Astrocyte (in vitro differentiated cells and primary cell): ENCODE measurements at regions not wholly inside any gene's neighbourhood (a gene's known extent, or its start where the extent isn't known, plus 50 kb on each side); places are given as distances from the start of the nearest gene placed in this dataset.

Experiments used
- DNase-seq: peaks from one replicate; pipeline ENCODE4 v3.0.0-alpha.2; 2010; ENCODE audit warnings: low read depth
- FAIRE-seq: peaks from 2 replicates; lab custom pipeline; 2011; peaks lifted over from hg19 to GRCh38; lab: Jason Lieb, UNC
- H2AFZ ChIP-seq: 2 replicates; pipeline ENCODE4 v1.6.0; 2012; ENCODE audit warnings: low read depth, low read length, inconsistent platforms
- H3K27ac ChIP-seq: 2 replicates; pipeline ENCODE4 v1.5.1; 2011; ENCODE audit warnings: low read depth, low read length, inconsistent platforms
- H3K27me3 ChIP-seq: 2 replicates; pipeline ENCODE4 v1.6.0; 2011; ENCODE audit warnings: low read length, inconsistent platforms; ENCODE audit not compliant: insufficient read depth
- H3K36me3 ChIP-seq: 2 replicates; pipeline ENCODE4 v1.5.1; 2011; ENCODE audit warnings: low read length, inconsistent platforms; ENCODE audit not compliant: insufficient read depth
- H3K4me1 ChIP-seq: 2 replicates; pipeline ENCODE4 v1.5.1; 2011; ENCODE audit warnings: low read length, inconsistent platforms; ENCODE audit not compliant: insufficient read depth
- H3K4me2 ChIP-seq: 2 replicates; pipeline ENCODE4 v1.6.0; 2012; ENCODE audit warnings: low read length, inconsistent platforms
- H3K4me3 ChIP-seq: 2 replicates; pipeline ENCODE4 v1.5.1; 2011; ENCODE audit warnings: low read depth, mild to moderate bottlenecking, low read length, inconsistent platforms; ENCODE audit not compliant: insufficient read depth
- H3K79me2 ChIP-seq: 2 replicates; pipeline ENCODE4 v1.6.0; 2012; ENCODE audit warnings: mild to moderate bottlenecking, low read length, inconsistent platforms; ENCODE audit not compliant: insufficient read depth
- H3K9ac ChIP-seq: 2 replicates; pipeline ENCODE4 v1.6.0; 2012; ENCODE audit warnings: mild to moderate bottlenecking, low read length, inconsistent platforms
- H3K9me3 ChIP-seq: 2 replicates; pipeline ENCODE4 v1.5.1; 2012; ENCODE audit warnings: low read depth, mild to moderate bottlenecking, low read length, inconsistent platforms; ENCODE audit not compliant: insufficient read depth
- H4K20me1 ChIP-seq: 2 replicates; pipeline ENCODE4 v1.6.0; 2012; ENCODE audit warnings: low read length, inconsistent platforms; ENCODE audit not compliant: insufficient read depth
- H3K27ac Mint-ChIP-seq: one replicate; pipeline ENCODE4 v1.8.0; 2021; ENCODE audit warnings: mild to moderate bottlenecking, mixed read lengths; ENCODE audit not compliant: unreplicated experiment
- H3K27me3 Mint-ChIP-seq: one replicate; pipeline ENCODE4 v1.8.0; 2021; ENCODE audit warnings: low read depth, mixed read lengths; ENCODE audit not compliant: unreplicated experiment
- H3K36me3 Mint-ChIP-seq: one replicate; pipeline ENCODE4 v1.8.0; 2021; ENCODE audit warnings: low read depth, mixed read lengths; ENCODE audit not compliant: unreplicated experiment
- H3K4me1 Mint-ChIP-seq: one replicate; pipeline ENCODE4 v1.8.0; 2021; ENCODE audit warnings: low read depth, mixed read lengths; ENCODE audit not compliant: unreplicated experiment
- H3K4me3 Mint-ChIP-seq: one replicate; pipeline ENCODE4 v1.8.0; 2021; ENCODE audit warnings: mild to moderate bottlenecking, moderate library complexity, mixed read lengths; ENCODE audit not compliant: unreplicated experiment
- H3K9me3 Mint-ChIP-seq: one replicate; pipeline ENCODE4 v1.8.0; 2021; ENCODE audit warnings: mild to moderate bottlenecking, mixed read lengths; ENCODE audit not compliant: unreplicated experiment
- EZH2 ChIP-seq: IDR thresholded peaks from 2 replicates; pipeline ENCODE4 v1.6.1; 2012; ENCODE audit warnings: mild to moderate bottlenecking, low read length, inconsistent platforms; ENCODE audit not compliant: insufficient read depth
- TF ChIP-seq, protein P1 (sequence below): IDR thresholded peaks from 2 replicates; pipeline ENCODE4 v1.5.1; 2011; ENCODE audit warnings: low read depth, mild to moderate bottlenecking, inconsistent platforms, low read length, moderate library complexity; ENCODE audit not compliant: insufficient read depth

DNA sequence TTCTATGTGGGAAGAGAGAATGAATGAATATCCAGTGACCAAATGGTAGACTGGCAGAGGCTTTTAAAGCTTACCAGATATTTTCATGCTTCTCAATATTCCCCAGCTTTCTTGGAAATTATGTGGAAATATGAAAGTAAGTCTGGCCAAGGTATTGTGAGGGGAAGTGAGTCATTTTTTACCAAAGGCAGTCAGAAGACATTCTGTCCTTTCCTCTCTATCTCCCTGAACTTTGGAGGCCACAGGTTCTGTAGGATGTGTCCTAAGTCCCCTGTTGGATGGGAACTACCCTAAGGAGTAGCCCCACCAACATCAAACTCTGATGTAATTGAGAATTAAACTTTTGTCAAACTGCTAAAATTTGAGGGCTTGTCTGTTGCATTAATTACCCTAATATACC is 593.8 kb upstream of the NRSN1 start:
- no peaks in the 10 kb centered on the region for H3K4me1 ChIP-seq
- H3K9ac ChIP-seq: no peak overlapping the region
- no peak overlapping the region for H3K4me2 ChIP-seq
- no peaks in the 10 kb centered on the region for H4K20me1 ChIP-seq
- TF ChIP-seq, protein P1, sequence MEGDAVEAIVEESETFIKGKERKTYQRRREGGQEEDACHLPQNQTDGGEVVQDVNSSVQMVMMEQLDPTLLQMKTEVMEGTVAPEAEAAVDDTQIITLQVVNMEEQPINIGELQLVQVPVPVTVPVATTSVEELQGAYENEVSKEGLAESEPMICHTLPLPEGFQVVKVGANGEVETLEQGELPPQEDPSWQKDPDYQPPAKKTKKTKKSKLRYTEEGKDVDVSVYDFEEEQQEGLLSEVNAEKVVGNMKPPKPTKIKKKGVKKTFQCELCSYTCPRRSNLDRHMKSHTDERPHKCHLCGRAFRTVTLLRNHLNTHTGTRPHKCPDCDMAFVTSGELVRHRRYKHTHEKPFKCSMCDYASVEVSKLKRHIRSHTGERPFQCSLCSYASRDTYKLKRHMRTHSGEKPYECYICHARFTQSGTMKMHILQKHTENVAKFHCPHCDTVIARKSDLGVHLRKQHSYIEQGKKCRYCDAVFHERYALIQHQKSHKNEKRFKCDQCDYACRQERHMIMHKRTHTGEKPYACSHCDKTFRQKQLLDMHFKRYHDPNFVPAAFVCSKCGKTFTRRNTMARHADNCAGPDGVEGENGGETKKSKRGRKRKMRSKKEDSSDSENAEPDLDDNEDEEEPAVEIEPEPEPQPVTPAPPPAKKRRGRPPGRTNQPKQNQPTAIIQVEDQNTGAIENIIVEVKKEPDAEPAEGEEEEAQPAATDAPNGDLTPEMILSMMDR: no peak
- no peak for TF ChIP-seq EZH2
- DNase-seq (peak; percentile 4), FAIRE-seq (no peak)
- H2AFZ ChIP-seq: no peak overlapping the region
- no peaks in the 10 kb centered on the region for H3K27me3 ChIP-seq
- Mint-ChIP-seq H3K9me3 (no peaks in the 10 kb centered on the region), H3K27ac (no peak overlapping the region), H3K36me3 (no peaks in the 10 kb centered on the region), H3K27me3 (no peaks in the 10 kb centered on the region), H3K4me3 (no peak overlapping the region), H3K4me1 (no peaks in the 10 kb centered on the region)
- H3K27ac ChIP-seq: no peak overlapping the region
- no peaks in the 10 kb centered on the region for H3K9me3 ChIP-seq
- H3K79me2 ChIP-seq: no peaks in the 10 kb centered on the region
- no peaks in the 10 kb centered on the region for H3K36me3 ChIP-seq
- H3K4me3 ChIP-seq: no peak overlapping the region

DNA sequence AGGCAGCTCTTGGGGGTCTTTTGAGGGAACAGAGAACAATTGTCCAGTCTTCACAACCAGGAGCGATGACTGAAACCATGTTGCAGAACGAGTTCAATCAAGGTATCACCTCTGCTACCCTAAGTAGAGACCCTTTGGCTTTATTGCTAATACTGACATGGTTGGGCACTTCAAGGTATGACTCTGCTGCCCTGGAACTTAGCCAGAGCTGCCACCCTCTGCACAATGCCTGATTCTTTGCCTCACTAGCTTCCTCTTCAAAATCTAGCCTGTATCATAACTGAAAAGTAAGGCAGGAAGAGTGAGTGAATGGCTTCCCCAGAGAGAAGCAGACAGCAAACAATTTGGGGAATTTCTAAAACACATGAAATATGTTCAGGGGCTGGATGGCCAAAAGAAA is 592.7 kb upstream of the NRSN1 start:
- no peak overlapping the region for H3K27ac ChIP-seq
- no peak overlapping the region for H3K4me2 ChIP-seq
- TF ChIP-seq, protein P1: no peak
- TF ChIP-seq EZH2: no peak
- H3K79me2 ChIP-seq: no peaks in the 10 kb centered on the region
- no peak overlapping the region for H3K4me3 ChIP-seq
- no peak overlapping the region for H3K9ac ChIP-seq
- H3K9me3 ChIP-seq: no peaks in the 10 kb centered on the region
- H3K4me1 ChIP-seq: no peaks in the 10 kb centered on the region
- DNase-seq: no peak
- Mint-ChIP-seq H3K4me1 (no peaks in the 10 kb centered on the region), H3K4me3 (no peak overlapping the region), H3K27ac (no peak overlapping the region), H3K9me3 (peaks cover 3% of the 10 kb centered on the region), H3K36me3 (no peaks in the 10 kb centered on the region), H3K27me3 (no peaks in the 10 kb centered on the region)
- no peaks in the 10 kb centered on the region for H3K36me3 ChIP-seq
- no peak overlapping the region for H2AFZ ChIP-seq
- H4K20me1 ChIP-seq: no peaks in the 10 kb centered on the region
- FAIRE-seq: no peak
- H3K27me3 ChIP-seq: no peaks in the 10 kb centered on the region

DNA sequence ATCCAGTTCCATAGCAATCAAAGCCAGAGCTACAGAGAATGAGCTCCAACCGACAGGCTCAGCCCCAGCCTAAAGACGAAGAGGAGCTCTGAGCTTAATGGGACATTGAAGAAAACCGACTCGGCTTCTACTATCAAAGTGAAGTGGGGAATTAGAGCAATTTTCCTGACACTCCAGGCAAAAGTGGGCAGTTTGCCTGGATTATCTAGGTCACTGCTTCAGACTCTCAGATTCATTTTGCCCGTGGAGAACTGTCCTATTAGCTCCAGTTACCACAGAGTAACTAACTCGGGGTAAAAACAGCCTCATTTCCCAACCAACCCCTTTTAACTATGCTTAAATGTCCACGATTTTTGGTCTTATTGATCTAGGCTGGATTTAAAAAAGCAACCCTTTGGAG is 592.1 kb upstream of the NRSN1 start:
- Histone ChIP-seq H3K27ac (no peak overlapping the region), H4K20me1 (no peaks in the 10 kb centered on the region), H3K36me3 (no peaks in the 10 kb centered on the region), H2AFZ (no peak overlapping the region), H3K4me3 (no peak overlapping the region), H3K4me1 (no peaks in the 10 kb centered on the region), H3K4me2 (no peak overlapping the region), H3K9me3 (no peaks in the 10 kb centered on the region), H3K9ac (no peak overlapping the region), H3K79me2 (no peaks in the 10 kb centered on the region), H3K27me3 (no peaks in the 10 kb centered on the region)
- no peak for FAIRE-seq
- Mint-ChIP-seq H3K36me3 (no peaks in the 10 kb centered on the region), H3K27me3 (no peaks in the 10 kb centered on the region), H3K9me3 (peaks cover 3% of the 10 kb centered on the region), H3K27ac (no peak overlapping the region), H3K4me3 (no peak overlapping the region), H3K4me1 (no peaks in the 10 kb centered on the region)
- TF ChIP-seq EZH2: no peak
- TF ChIP-seq, protein P1: no peak
- peak; percentile 7 for DNase-seq
